Liver (tissue), 3 donors: ENCODE measurements at regions not wholly inside any gene's neighbourhood (a gene's known extent, or its start where the extent isn't known, plus 50 kb on each side); places are given as distances from the start of the nearest gene placed in this dataset.

Source experiments
- EGR1 ChIP-seq, 2 donors: IDR thresholded peaks; 2 replicates each; pipeline ENCODE4 v1.6.1; 2016 to 2018; ENCODE audit warnings: antibody characterized with exemption in 2 of 2, low read depth in 2 of 2
- FOXA1 ChIP-seq: IDR thresholded peaks from 2 replicates; pipeline ENCODE4 v1.6.1; 2016; ENCODE audit warnings: antibody characterized with exemption
- FOXA2 ChIP-seq: IDR thresholded peaks from 2 replicates; pipeline ENCODE4 v1.6.1; 2016; ENCODE audit warnings: antibody characterized with exemption
- GABPA ChIP-seq, 2 donors: IDR thresholded peaks in 1 of 2; conservative IDR thresholded peaks in 1 of 2; 2 replicates each; pipeline ENCODE4 v1.6.1; 2016; ENCODE audit warnings: antibody characterized with exemption in 2 of 2, mild to moderate bottlenecking in 1 of 2, moderate library complexity in 1 of 2
- JUND ChIP-seq, 2 donors: IDR thresholded peaks; 2 replicates each; pipeline ENCODE4 v1.6.1; 2016; ENCODE audit warnings: antibody characterized with exemption in 2 of 2
- RAD21 ChIP-seq, 2 donors: IDR thresholded peaks; 2 replicates each; pipeline ENCODE4 v1.6.1; 2016; ENCODE audit warnings: antibody characterized with exemption in 2 of 2, mild to moderate bottlenecking in 2 of 2
- RXRA ChIP-seq, 2 donors: IDR thresholded peaks; 2 replicates each; pipeline ENCODE4 v1.6.1; 2017 to 2018; ENCODE audit warnings: antibody characterized with exemption in 2 of 2, mild to moderate bottlenecking in 1 of 2
- SP1 ChIP-seq: IDR thresholded peaks from 2 replicates; pipeline ENCODE4 v1.6.1; 2018; ENCODE audit warnings: antibody characterized with exemption, mild to moderate bottlenecking
- TAF1 ChIP-seq: conservative IDR thresholded peaks from 2 replicates; pipeline ENCODE4 v1.6.1; 2016; ENCODE audit warnings: antibody characterized with exemption, mild to moderate bottlenecking
- YY1 ChIP-seq: IDR thresholded peaks from 2 replicates; pipeline ENCODE4 v1.6.1; 2016; ENCODE audit warnings: antibody characterized with exemption, mild to moderate bottlenecking
- TF ChIP-seq, protein P1 (sequence below): fragments of 150-350 bp; IDR thresholded peaks from 2 replicates; pipeline ENCODE4 v1.5.1; 2017; ENCODE audit warnings: improper control_type of control experiment, low read depth, low read length; ENCODE audit not compliant: missing input control
- TF ChIP-seq, protein P2 (sequence below): IDR thresholded peaks from 2 replicates; pipeline ENCODE4 v1.6.1; 2016; ENCODE audit warnings: antibody characterized with exemption
- TF ChIP-seq, protein P3 (sequence below): IDR thresholded peaks from 2 replicates; pipeline ENCODE4 v1.6.1; 2016; ENCODE audit warnings: antibody characterized with exemption
- donor health status: healthy.
- donor health status: healthy.

DNA sequence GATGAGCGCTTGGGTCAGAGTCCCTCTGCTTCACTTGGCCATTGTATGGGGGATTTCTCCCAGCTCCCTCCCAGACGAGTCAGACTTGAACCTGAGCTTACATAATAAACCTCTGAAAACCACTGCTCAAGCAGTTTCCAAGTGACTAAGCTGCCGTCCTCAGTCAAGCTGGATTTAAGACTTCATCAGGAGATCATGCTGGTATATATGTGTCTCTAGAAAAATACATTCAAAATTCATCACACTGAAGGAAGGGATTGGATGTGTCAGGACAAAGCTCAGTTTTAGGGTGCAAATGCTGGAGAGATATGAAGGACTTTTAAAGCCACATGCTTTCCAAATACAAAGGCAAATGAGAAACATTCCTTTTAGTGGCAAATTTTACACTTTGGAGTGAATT lies 114.3 kb downstream of the QDPR start:
- no peak for TF ChIP-seq YY1
- TF ChIP-seq GABPA (IDR thresholded peaks at IDR 0.05 in 1 of 2, conservative IDR thresholded peaks at IDR 0.05 in 1 of 2), result no peak
- TF ChIP-seq, protein P1, sequence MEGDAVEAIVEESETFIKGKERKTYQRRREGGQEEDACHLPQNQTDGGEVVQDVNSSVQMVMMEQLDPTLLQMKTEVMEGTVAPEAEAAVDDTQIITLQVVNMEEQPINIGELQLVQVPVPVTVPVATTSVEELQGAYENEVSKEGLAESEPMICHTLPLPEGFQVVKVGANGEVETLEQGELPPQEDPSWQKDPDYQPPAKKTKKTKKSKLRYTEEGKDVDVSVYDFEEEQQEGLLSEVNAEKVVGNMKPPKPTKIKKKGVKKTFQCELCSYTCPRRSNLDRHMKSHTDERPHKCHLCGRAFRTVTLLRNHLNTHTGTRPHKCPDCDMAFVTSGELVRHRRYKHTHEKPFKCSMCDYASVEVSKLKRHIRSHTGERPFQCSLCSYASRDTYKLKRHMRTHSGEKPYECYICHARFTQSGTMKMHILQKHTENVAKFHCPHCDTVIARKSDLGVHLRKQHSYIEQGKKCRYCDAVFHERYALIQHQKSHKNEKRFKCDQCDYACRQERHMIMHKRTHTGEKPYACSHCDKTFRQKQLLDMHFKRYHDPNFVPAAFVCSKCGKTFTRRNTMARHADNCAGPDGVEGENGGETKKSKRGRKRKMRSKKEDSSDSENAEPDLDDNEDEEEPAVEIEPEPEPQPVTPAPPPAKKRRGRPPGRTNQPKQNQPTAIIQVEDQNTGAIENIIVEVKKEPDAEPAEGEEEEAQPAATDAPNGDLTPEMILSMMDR, result no peak
- TF ChIP-seq JUND (IDR thresholded peaks at IDR 0.05), result no peak
- no peak for TF ChIP-seq TAF1
- TF ChIP-seq RXRA (IDR thresholded peaks at IDR 0.05), result no peak
- no peak for TF ChIP-seq RAD21 (IDR thresholded peaks at IDR 0.05)
- TF ChIP-seq FOXA2, result no peak
- no peak for TF ChIP-seq FOXA1
- TF ChIP-seq, protein P2, sequence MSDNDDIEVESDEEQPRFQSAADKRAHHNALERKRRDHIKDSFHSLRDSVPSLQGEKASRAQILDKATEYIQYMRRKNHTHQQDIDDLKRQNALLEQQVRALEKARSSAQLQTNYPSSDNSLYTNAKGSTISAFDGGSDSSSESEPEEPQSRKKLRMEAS, result no peak
- TF ChIP-seq EGR1 (IDR thresholded peaks at IDR 0.05; ENCODE audit: low read depth in 2 of 2), result no peak
- TF ChIP-seq SP1, result no peak
- TF ChIP-seq, protein P3, sequence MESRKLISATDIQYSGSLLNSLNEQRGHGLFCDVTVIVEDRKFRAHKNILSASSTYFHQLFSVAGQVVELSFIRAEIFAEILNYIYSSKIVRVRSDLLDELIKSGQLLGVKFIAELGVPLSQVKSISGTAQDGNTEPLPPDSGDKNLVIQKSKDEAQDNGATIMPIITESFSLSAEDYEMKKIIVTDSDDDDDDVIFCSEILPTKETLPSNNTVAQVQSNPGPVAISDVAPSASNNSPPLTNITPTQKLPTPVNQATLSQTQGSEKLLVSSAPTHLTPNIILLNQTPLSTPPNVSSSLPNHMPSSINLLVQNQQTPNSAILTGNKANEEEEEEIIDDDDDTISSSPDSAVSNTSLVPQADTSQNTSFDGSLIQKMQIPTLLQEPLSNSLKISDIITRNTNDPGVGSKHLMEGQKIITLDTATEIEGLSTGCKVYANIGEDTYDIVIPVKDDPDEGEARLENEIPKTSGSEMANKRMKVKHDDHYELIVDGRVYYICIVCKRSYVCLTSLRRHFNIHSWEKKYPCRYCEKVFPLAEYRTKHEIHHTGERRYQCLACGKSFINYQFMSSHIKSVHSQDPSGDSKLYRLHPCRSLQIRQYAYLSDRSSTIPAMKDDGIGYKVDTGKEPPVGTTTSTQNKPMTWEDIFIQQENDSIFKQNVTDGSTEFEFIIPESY, result no peak
